ENCODE measurements at regions not wholly inside any gene's neighbourhood (a gene's known extent, or its start where the extent isn't known, plus 50 kb on each side); places are given as distances from the start of the nearest gene placed in this dataset.

- ATAC-seq (no peak), DNase-seq (no peak)
- intact Hi-C loops (cut with micrococcal nuclease), result no loop called here
These were observed 50.3 kb downstream of the NALF2 start for GRCh38 chrX:69554321-69554947.

GRCh38 chrX:69555481-69556041 lies 51.4 kb downstream of the NALF2 start:
- ATAC-seq (peak; percentile 47), DNase-seq (no peak)
- intact Hi-C loops (cut with micrococcal nuclease), result no loop called here

GRCh38 chrX:69556060-69557011 lies 52.2 kb downstream of the NALF2 start:
- intact Hi-C loops (cut with micrococcal nuclease), result no loop called here
- peak; percentile 25 for ATAC-seq
- DNase-seq, result no peak

GRCh38 chrX:69562904-69563578 lies 52.9 kb upstream of the EDA start:
- peak; percentile 87 for ATAC-seq
- intact Hi-C loops (cut with micrococcal nuclease), result no loop called here
- no peak for DNase-seq

- intact Hi-C loops (cut with micrococcal nuclease), result no loop called here
- ATAC-seq (no peak), DNase-seq (no peak)
These were observed 51.2 kb upstream of the EDA start for GRCh38 chrX:69564665-69565064.

- intact Hi-C loops (cut with micrococcal nuclease), result no loop called here
- ATAC-seq (no peak), DNase-seq (no peak)
These were observed 50.6 kb upstream of the EDA start for GRCh38 chrX:69565247-69565815.

Data from left ventricle myocardium superior (tissue), 1 donor.